IMR-90 (cell line): ENCODE measurements at regions not wholly inside any gene's neighbourhood (a gene's known extent, or its start where the extent isn't known, plus 50 kb on each side); places are given as distances from the start of the nearest gene placed in this dataset.

ENCODE experiments used
- ATAC-seq: fragments of 200-7000 bp; cut with Tn5 transposase; 2 replicates; pipeline ENCODE4 v1.9.1; 2020; ENCODE audit warnings: low read depth, mild to moderate bottlenecking, moderate library complexity
- BruUV-seq: library from RNA; stranded (reverse); fragments of 400-500 nt; replicated peaks from 2 replicates; lab custom pipeline; 2021; lab: Mats Ljungman, UMichigan
- CTCF ChIA-PET: fragments of 300-600 bp; formaldehyde crosslinking; extraction: SDS; loops from one replicate; lab custom pipeline; 2021; ENCODE audit warnings: antibody characterized with exemption; lab: Yijun Ruan, JAX
- POLR2A ChIA-PET: fragments of 300-600 bp; sonication (Branson Sonifier 250); formaldehyde crosslinking; loops from one replicate; lab custom pipeline; 2022; ENCODE audit warnings: antibody characterized with exemption; ENCODE audit not compliant: unreplicated experiment; lab: Charles Lee
- DNase-seq: peaks from one replicate; pipeline ENCODE4 v3.0.0; 2013
- H2AFZ ChIP-seq: replicated peaks from 2 replicates; pipeline ENCODE3; 2013; ENCODE audit warnings: low read length, mild to moderate bottlenecking; ENCODE audit not compliant: poor library complexity
- H2AK5ac ChIP-seq: 2 replicates; pipeline ENCODE4 v1.6.1; 2013; ENCODE audit warnings: low read depth, low read length, inconsistent platforms
- H2AK9ac ChIP-seq: replicated peaks from 2 replicates; pipeline ENCODE3; 2013; ENCODE audit warnings: mild to moderate bottlenecking, low read depth, low read length, moderate library complexity; ENCODE audit not compliant: poor library complexity
- H2BK120ac ChIP-seq: 2 replicates; pipeline ENCODE4 v1.6.1; 2013; ENCODE audit warnings: low read depth, low read length, inconsistent platforms
- H2BK15ac ChIP-seq: 3 replicates; pipeline ENCODE4 v1.6.1; 2013; ENCODE audit warnings: low read depth, low read length, inconsistent platforms
- H2BK20ac ChIP-seq: 2 replicates; pipeline ENCODE4 v1.6.1; 2013; ENCODE audit warnings: low read depth, mild to moderate bottlenecking, inconsistent platforms, low read length, moderate library complexity
- H2BK5ac ChIP-seq: 2 replicates; pipeline ENCODE4 v1.6.1; 2013; ENCODE audit warnings: mild to moderate bottlenecking, low read depth, low read length, inconsistent platforms; ENCODE audit not compliant: poor library complexity, severe bottlenecking
- H3K14ac ChIP-seq: replicated peaks from 2 replicates; pipeline ENCODE4 v1.6.1; 2013; ENCODE audit warnings: low read depth, low read length, inconsistent platforms
- H3K18ac ChIP-seq: 2 replicates; pipeline ENCODE4 v1.6.1; 2013; ENCODE audit warnings: low read depth, low read length, control low read depth
- H3K23ac ChIP-seq: 2 replicates; pipeline ENCODE4 v1.6.1; 2013; ENCODE audit warnings: low read depth, low read length, inconsistent platforms
- H3K27ac ChIP-seq: 2 replicates; pipeline ENCODE4 v1.5.1; 2013; ENCODE audit warnings: mild to moderate bottlenecking, control low read depth, low read length; ENCODE audit not compliant: insufficient read depth
- H3K27me3 ChIP-seq: 2 replicates; pipeline ENCODE4 v1.6.1; 2013; ENCODE audit warnings: low read length; ENCODE audit not compliant: control insufficient read depth, insufficient read depth
- H3K36me3 ChIP-seq: 2 replicates; pipeline ENCODE4 v1.6.1; 2013; ENCODE audit warnings: low read length, mixed read lengths; ENCODE audit not compliant: control insufficient read depth, insufficient read depth
- H3K4ac ChIP-seq: 2 replicates; pipeline ENCODE4 v1.6.1; 2013; ENCODE audit warnings: low read depth, low read length, inconsistent platforms
- H3K4me1 ChIP-seq: 2 replicates; pipeline ENCODE4 v1.6.1; 2013; ENCODE audit warnings: low read length, mixed read lengths; ENCODE audit not compliant: control insufficient read depth, insufficient read depth
- H3K4me2 ChIP-seq: 2 replicates; pipeline ENCODE4 v1.6.1; 2013; ENCODE audit warnings: low read depth, mild to moderate bottlenecking, control low read depth, low read length, moderate library complexity
- H3K4me3 ChIP-seq: 2 replicates; pipeline ENCODE4 v1.5.1; 2013; ENCODE audit warnings: low read depth, mild to moderate bottlenecking, control low read depth, low read length, moderate library complexity; ENCODE audit not compliant: insufficient read depth
- H3K56ac ChIP-seq: 2 replicates; pipeline ENCODE4 v1.6.1; 2013; ENCODE audit warnings: low read length, inconsistent platforms; ENCODE audit not compliant: insufficient read depth; ENCODE audit errors: extremely low read depth
- H3K79me1 ChIP-seq, 2 experiments: 2 replicates each; pipeline ENCODE4 v1.6.1; 2013; ENCODE audit warnings: low read length in 2 of 2, inconsistent platforms in 1 of 2, low read depth in 1 of 2
- H3K9ac ChIP-seq: 2 replicates; pipeline ENCODE4 v1.6.1; 2013; ENCODE audit warnings: low read depth, low read length, control low read depth
- H3K9me1 ChIP-seq: 2 replicates; pipeline ENCODE4 v1.6.1; 2013; ENCODE audit warnings: low read length, inconsistent platforms; ENCODE audit not compliant: insufficient read depth
- H3K9me3 ChIP-seq: 2 replicates; pipeline ENCODE4 v1.6.1; 2013; ENCODE audit warnings: low read length; ENCODE audit not compliant: control insufficient read depth, insufficient read depth
- H4K20me1 ChIP-seq: 2 replicates; pipeline ENCODE4 v1.6.1; 2013; ENCODE audit warnings: low read length, inconsistent platforms; ENCODE audit not compliant: insufficient read depth
- H4K5ac ChIP-seq: 2 replicates; pipeline ENCODE4 v1.6.1; 2013; ENCODE audit warnings: mild to moderate bottlenecking, low read depth, low read length, control low read depth
- H4K8ac ChIP-seq, 2 experiments: 2 replicates each; pipeline ENCODE4 v1.6.1; 2013; ENCODE audit warnings: low read depth in 2 of 2, low read length in 2 of 2, control low read depth in 1 of 2, inconsistent platforms in 1 of 2
- H4K91ac ChIP-seq: 2 replicates; pipeline ENCODE4 v1.6.1; 2013; ENCODE audit warnings: low read depth, low read length, inconsistent platforms; ENCODE audit not compliant: insufficient read depth
- FOS ChIP-seq: fragments of 150-350 bp; IDR thresholded peaks from 2 replicates; pipeline ENCODE4 v1.6.1; 2016; ENCODE audit warnings: low read depth, low read length
- MAZ ChIP-seq: IDR thresholded peaks from 2 replicates; pipeline ENCODE4 v1.6.1; 2012; ENCODE audit warnings: low read depth, mild to moderate bottlenecking, low read length, improper control_type of control experiment, moderate library complexity, borderline replicate concordance
- MXI1 ChIP-seq: IDR thresholded peaks from 2 replicates; pipeline ENCODE4 v1.6.1; 2012; ENCODE audit warnings: low read depth, mild to moderate bottlenecking, low read length, moderate library complexity, borderline replicate concordance
- RCOR1 ChIP-seq: IDR thresholded peaks from 2 replicates; pipeline ENCODE4 v1.6.1; 2012; ENCODE audit warnings: mild to moderate bottlenecking, low read length, improper control_type of control experiment; ENCODE audit not compliant: insufficient replicate concordance
- dilution Hi-C: fragments of 300-500 bp; cut with HindIII; formaldehyde crosslinking; loops from one replicate; pipeline ENCODE4 v1.14.3; 2018; ENCODE audit warnings: low sequenced_read_pairs; ENCODE audit not compliant: unreplicated experiment
- in situ Hi-C: fragments of 300-500 bp; cut with MboI; formaldehyde crosslinking; loops from 3 replicates; pipeline ENCODE4 v1.14.3; 2019; ENCODE audit warnings: low sequenced_read_pairs, inconsistent platforms, mixed read lengths
- intact Hi-C: fragments of 100-400 bp; cut with micrococcal nuclease; formaldehyde crosslinking; loops from 2 replicates; pipeline ENCODE4 v1.10.0; 2022
- TF ChIP-seq, protein P1 (sequence below): conservative IDR thresholded peaks from 2 replicates; pipeline ENCODE4 v1.5.1; 2012; ENCODE audit warnings: mild to moderate bottlenecking, low read depth, low read length, improper control_type of control experiment

DNA sequence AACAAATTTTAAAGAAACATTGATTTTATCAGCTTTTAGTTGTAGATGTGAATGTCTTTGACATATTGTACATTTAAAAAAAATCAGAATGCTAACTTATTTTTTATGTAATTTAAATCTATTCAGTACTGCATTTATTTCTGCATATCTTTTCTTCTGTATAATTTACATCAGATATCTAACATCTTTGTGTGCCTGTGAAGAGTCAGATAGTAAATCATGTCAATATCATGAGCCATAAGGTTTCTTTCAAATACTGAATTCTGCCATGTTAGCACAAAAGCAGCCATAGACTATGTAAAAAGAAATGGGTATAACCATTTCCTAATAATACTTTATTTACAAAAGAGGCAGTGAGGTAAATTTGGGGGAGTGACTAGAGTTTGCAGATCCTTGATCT lies 1829.2 kb downstream of the NCAM2 start:
- no peak overlapping the region for H4K91ac ChIP-seq
- no peak overlapping the region for H4K5ac ChIP-seq
- H2BK120ac ChIP-seq: no peak overlapping the region
- H3K36me3 ChIP-seq: no peaks in the 10 kb centered on the region
- H3K56ac ChIP-seq: no peak overlapping the region
- H2BK20ac ChIP-seq: no peak overlapping the region
- no peak overlapping the region for H3K23ac ChIP-seq
- peaks cover 7% of the 10 kb centered on the region; the same call in 1 of the 2 replicates for H3K9me3 ChIP-seq
- H2BK5ac ChIP-seq: no peak overlapping the region
- POLR2A ChIA-PET: no interaction called here
- DNase-seq (no peak), ATAC-seq (no peak)
- no peaks in the 10 kb centered on the region for H3K4me1 ChIP-seq
- H3K27me3 ChIP-seq: no peaks in the 10 kb centered on the region
- H3K4ac ChIP-seq: no peak overlapping the region
- H2AFZ ChIP-seq: no peak overlapping the region
- dilution Hi-C loops: no loop called here
- H2BK15ac ChIP-seq: no peak overlapping the region
- no peaks in the 10 kb centered on the region for H3K9me1 ChIP-seq
- no peak overlapping the region for H3K9ac ChIP-seq
- H4K20me1 ChIP-seq: no peaks in the 10 kb centered on the region
- no TSS peak for BruUV-seq
- H4K8ac ChIP-seq: no peak overlapping the region
- H2AK9ac ChIP-seq: no peak overlapping the region
- H3K18ac ChIP-seq: no peak overlapping the region
- in situ Hi-C loops: no loop called here
- CTCF ChIA-PET: no interaction called here
- no peak overlapping the region for H3K4me2 ChIP-seq
- intact Hi-C loops: no loop called here
- no peak overlapping the region for H2AK5ac ChIP-seq
- H3K14ac ChIP-seq: no peak overlapping the region
- no peaks in the 10 kb centered on the region for H3K79me1 ChIP-seq
- H3K27ac ChIP-seq: no peak overlapping the region
- TF ChIP-seq MAZ: no peak
- TF ChIP-seq RCOR1: no peak
- no peak for TF ChIP-seq FOS
- TF ChIP-seq, protein P1, sequence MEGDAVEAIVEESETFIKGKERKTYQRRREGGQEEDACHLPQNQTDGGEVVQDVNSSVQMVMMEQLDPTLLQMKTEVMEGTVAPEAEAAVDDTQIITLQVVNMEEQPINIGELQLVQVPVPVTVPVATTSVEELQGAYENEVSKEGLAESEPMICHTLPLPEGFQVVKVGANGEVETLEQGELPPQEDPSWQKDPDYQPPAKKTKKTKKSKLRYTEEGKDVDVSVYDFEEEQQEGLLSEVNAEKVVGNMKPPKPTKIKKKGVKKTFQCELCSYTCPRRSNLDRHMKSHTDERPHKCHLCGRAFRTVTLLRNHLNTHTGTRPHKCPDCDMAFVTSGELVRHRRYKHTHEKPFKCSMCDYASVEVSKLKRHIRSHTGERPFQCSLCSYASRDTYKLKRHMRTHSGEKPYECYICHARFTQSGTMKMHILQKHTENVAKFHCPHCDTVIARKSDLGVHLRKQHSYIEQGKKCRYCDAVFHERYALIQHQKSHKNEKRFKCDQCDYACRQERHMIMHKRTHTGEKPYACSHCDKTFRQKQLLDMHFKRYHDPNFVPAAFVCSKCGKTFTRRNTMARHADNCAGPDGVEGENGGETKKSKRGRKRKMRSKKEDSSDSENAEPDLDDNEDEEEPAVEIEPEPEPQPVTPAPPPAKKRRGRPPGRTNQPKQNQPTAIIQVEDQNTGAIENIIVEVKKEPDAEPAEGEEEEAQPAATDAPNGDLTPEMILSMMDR: no peak
- TF ChIP-seq MXI1: no peak
- no peak overlapping the region for H3K4me3 ChIP-seq
